ENCODE measurements at regions not wholly inside any gene's neighbourhood (a gene's known extent, or its start where the extent isn't known, plus 50 kb on each side); places are given as distances from the start of the nearest gene placed in this dataset.
A peak's percentile ranks its signal among the peaks of the same experiment; 100 is the strongest.

- DNase-seq (ENCODE audit: low read depth in 4 of 4, low spot score in 1 of 4), result no peak
Measured at GRCh38 chr18:51639541-51639940, 442.1 kb upstream of the MEX3C start.

- no peak for DNase-seq (ENCODE audit: low read depth in 4 of 4, low spot score in 1 of 4)
Measured at GRCh38 chr18:51643483-51643882, 446.0 kb upstream of the MEX3C start.

- no peak for DNase-seq (ENCODE audit: low read depth in 4 of 4, low spot score in 1 of 4)
Measured at GRCh38 chr18:51645607-51646006, 448.1 kb upstream of the MEX3C start.

GRCh38 chr18:51647346-51647745 lies 449.9 kb upstream of the MEX3C start:
- no peak for DNase-seq (ENCODE audit: low read depth in 4 of 4, low spot score in 1 of 4)

GRCh38 chr18:51647942-51648341 lies 450.5 kb upstream of the MEX3C start:
- DNase-seq (ENCODE audit: low read depth in 4 of 4, low spot score in 1 of 4), result no peak

- DNase-seq (ENCODE audit: low read depth in 4 of 4, low spot score in 1 of 4), result no peak
Measured at GRCh38 chr18:51649796-51650195, 452.3 kb upstream of the MEX3C start.

- DNase-seq (ENCODE audit: low read depth in 4 of 4, low spot score in 1 of 4), result no peak
Measured at GRCh38 chr18:51651761-51652160, 454.3 kb upstream of the MEX3C start.

- no peak for DNase-seq (ENCODE audit: low read depth in 4 of 4, low spot score in 1 of 4)
Measured at GRCh38 chr18:51653507-51654213, 456.2 kb upstream of the MEX3C start.

GRCh38 chr18:51654488-51655326 lies 457.2 kb upstream of the MEX3C start:
- no peak for DNase-seq (ENCODE audit: low read depth in 4 of 4, low spot score in 1 of 4)

GRCh38 chr18:51655327-51655698 lies 457.8 kb upstream of the MEX3C start:
- DNase-seq (ENCODE audit: low read depth in 4 of 4, low spot score in 1 of 4), result no peak

- DNase-seq (ENCODE audit: low read depth in 4 of 4, low spot score in 1 of 4), result no peak
Measured at GRCh38 chr18:51656249-51656648, 458.8 kb upstream of the MEX3C start.

- no peak for DNase-seq (ENCODE audit: low read depth in 4 of 4, low spot score in 1 of 4)
Measured at GRCh38 chr18:51658436-51658835, 461.0 kb upstream of the MEX3C start.

- DNase-seq (ENCODE audit: low read depth in 4 of 4, low spot score in 1 of 4), result no peak
Measured at GRCh38 chr18:51659781-51660180, 462.3 kb upstream of the MEX3C start.

- DNase-seq (ENCODE audit: low read depth in 4 of 4, low spot score in 1 of 4), result no peak
Measured at GRCh38 chr18:51660188-51660715, 462.8 kb upstream of the MEX3C start.

- DNase-seq (ENCODE audit: low read depth in 4 of 4, low spot score in 1 of 4), result no peak
Measured at GRCh38 chr18:51664236-51664635, 466.8 kb upstream of the MEX3C start.

GRCh38 chr18:51666763-51667191 lies 469.3 kb upstream of the MEX3C start:
- no peak for DNase-seq (ENCODE audit: low read depth in 4 of 4, low spot score in 1 of 4)

GRCh38 chr18:51668101-51668500 lies 470.6 kb upstream of the MEX3C start:
- DNase-seq (ENCODE audit: low read depth in 4 of 4, low spot score in 1 of 4), result peak; percentile 5 to 28 (median 15)

- DNase-seq (ENCODE audit: low read depth in 4 of 4, low spot score in 1 of 4), result no peak
Measured at GRCh38 chr18:51668607-51669006, 471.1 kb upstream of the MEX3C start.

GRCh38 chr18:51686590-51686989 lies 489.1 kb upstream of the MEX3C start:
- no peak for DNase-seq (ENCODE audit: low read depth in 4 of 4, low spot score in 1 of 4)

GRCh38 chr18:51687845-51688585 lies 490.5 kb upstream of the MEX3C start:
- DNase-seq (ENCODE audit: low read depth in 4 of 4, low spot score in 1 of 4), result no peak

- no peak for DNase-seq (ENCODE audit: low read depth in 4 of 4, low spot score in 1 of 4)
Measured at GRCh38 chr18:51692612-51693011, 495.1 kb upstream of the MEX3C start.

Data from stimulated activated CD4-positive, alpha-beta T cell treated with anti-CD3 and anti-CD28 coated beads, Interleukin-1b, Interleukin-23, amount 100 ng/mL, for 24 hours (primary cell).